ENCODE measurements at regions not wholly inside any gene's neighbourhood (a gene's known extent, or its start where the extent isn't known, plus 50 kb on each side); places are given as distances from the start of the nearest gene placed in this dataset.

GRCh38 chr2:147040298-147041120, 804.3 kb upstream of the ACVR2A start:
- no peak for TF ChIP-seq CTCF (IDR thresholded peaks at IDR 0.05)
- no peak for TF ChIP-seq POLR2A (IDR thresholded peaks at IDR 0.05)

Measured in suprapubic skin (tissue), 3 donors.